ENCODE measurements at regions not wholly inside any gene's neighbourhood (a gene's known extent, or its start where the extent isn't known, plus 50 kb on each side); places are given as distances from the start of the nearest gene placed in this dataset.
"Not testable (repeated sequence)": the region's sequence is repeated elsewhere in the genome, so short reads cannot be mapped to it uniquely, and the experiment has no call there.

- ChIA-PET CTCF (no interaction called here), POLR2A (no interaction called here)
- Mint-ChIP-seq H3K4me1 (ENCODE audit: low read depth) (no peaks in the 10 kb centered on the region), H3K4me3 (no peak overlapping the region), H3K36me3 (ENCODE audit: low read depth) (no peaks in the 10 kb centered on the region), H3K27ac (no peak overlapping the region), H3K27me3 (ENCODE audit: low read depth) (no peaks in the 10 kb centered on the region), H3K9me3 (ENCODE audit: insufficient read depth) (no peaks in the 10 kb centered on the region)
- DNase-seq (no peak), ATAC-seq (no peak)
These were observed 249.1 kb upstream of the TEKT4 start for GRCh38 chr2:94622113-94622618.

- CTCF ChIA-PET; ATAC-seq; H3K27me3 Mint-ChIP-seq (ENCODE audit: low read depth); H3K4me3 Mint-ChIP-seq; H3K9me3 Mint-ChIP-seq (ENCODE audit: insufficient read depth); POLR2A ChIA-PET; H3K4me1 Mint-ChIP-seq (ENCODE audit: low read depth); H3K27ac Mint-ChIP-seq; H3K36me3 Mint-ChIP-seq (ENCODE audit: low read depth); DNase-seq: not testable (repeated sequence)
These were observed 242.3 kb upstream of the TEKT4 start for GRCh38 chr2:94628953-94629352.

GRCh38 chr2:94641397-94641796, 229.8 kb upstream of the TEKT4 start:
- H3K27ac Mint-ChIP-seq; H3K9me3 Mint-ChIP-seq (ENCODE audit: insufficient read depth); H3K4me3 Mint-ChIP-seq; CTCF ChIA-PET; H3K4me1 Mint-ChIP-seq (ENCODE audit: low read depth); DNase-seq; H3K27me3 Mint-ChIP-seq (ENCODE audit: low read depth); POLR2A ChIA-PET; ATAC-seq; H3K36me3 Mint-ChIP-seq (ENCODE audit: low read depth): not testable (repeated sequence)

GRCh38 chr2:94652131-94652530, 219.1 kb upstream of the TEKT4 start:
- DNase-seq; H3K36me3 Mint-ChIP-seq (ENCODE audit: low read depth); H3K4me3 Mint-ChIP-seq; H3K27me3 Mint-ChIP-seq (ENCODE audit: low read depth); CTCF ChIA-PET; H3K4me1 Mint-ChIP-seq (ENCODE audit: low read depth); POLR2A ChIA-PET; H3K27ac Mint-ChIP-seq; ATAC-seq; H3K9me3 Mint-ChIP-seq (ENCODE audit: insufficient read depth): not testable (repeated sequence)

GRCh38 chr2:94669858-94670257, 201.4 kb upstream of the TEKT4 start:
- POLR2A ChIA-PET, H3K27ac Mint-ChIP-seq, CTCF ChIA-PET: not testable (repeated sequence)

GRCh38 chr2:94694236-94694635, 177.0 kb upstream of the TEKT4 start:
- H3K27ac Mint-ChIP-seq; ATAC-seq; H3K4me3 Mint-ChIP-seq; H3K27me3 Mint-ChIP-seq (ENCODE audit: low read depth); H3K9me3 Mint-ChIP-seq (ENCODE audit: insufficient read depth); H3K36me3 Mint-ChIP-seq (ENCODE audit: low read depth); CTCF ChIA-PET; POLR2A ChIA-PET; DNase-seq; H3K4me1 Mint-ChIP-seq (ENCODE audit: low read depth): not testable (repeated sequence)

More at GRCh38 chr2:94669858-94670257, 201.4 kb upstream of the TEKT4 start:
- not testable (repeated sequence) for H3K4me1 Mint-ChIP-seq (ENCODE audit: low read depth); H3K4me3 Mint-ChIP-seq; H3K27me3 Mint-ChIP-seq (ENCODE audit: low read depth); H3K9me3 Mint-ChIP-seq (ENCODE audit: insufficient read depth); DNase-seq; ATAC-seq; H3K36me3 Mint-ChIP-seq (ENCODE audit: low read depth)

- H3K4me1 Mint-ChIP-seq (ENCODE audit: low read depth); H3K9me3 Mint-ChIP-seq (ENCODE audit: insufficient read depth); H3K27me3 Mint-ChIP-seq (ENCODE audit: low read depth); H3K36me3 Mint-ChIP-seq (ENCODE audit: low read depth); ATAC-seq; H3K27ac Mint-ChIP-seq; POLR2A ChIA-PET; DNase-seq; CTCF ChIA-PET; H3K4me3 Mint-ChIP-seq: not testable (repeated sequence)
These were observed 162.2 kb upstream of the TEKT4 start for GRCh38 chr2:94708982-94709381.

GRCh38 chr2:94725543-94725942, 145.7 kb upstream of the TEKT4 start:
- peaks cover 2% of the 10 kb centered on the region for H3K27me3 Mint-ChIP-seq (ENCODE audit: low read depth)
- DNase-seq (no peak), ATAC-seq (no peak)
- no peak overlapping the region for H3K27ac Mint-ChIP-seq
- H3K9me3 Mint-ChIP-seq (ENCODE audit: insufficient read depth), result no peaks in the 10 kb centered on the region
- no peaks in the 10 kb centered on the region for H3K4me1 Mint-ChIP-seq (ENCODE audit: low read depth)
- H3K4me3 Mint-ChIP-seq, result no peak overlapping the region
- CTCF ChIA-PET, result no interaction called here
- H3K36me3 Mint-ChIP-seq (ENCODE audit: low read depth), result no peaks in the 10 kb centered on the region
- POLR2A ChIA-PET, result no interaction called here

- DNase-seq; CTCF ChIA-PET; H3K36me3 Mint-ChIP-seq (ENCODE audit: low read depth); H3K27ac Mint-ChIP-seq; H3K4me3 Mint-ChIP-seq; POLR2A ChIA-PET; ATAC-seq; H3K4me1 Mint-ChIP-seq (ENCODE audit: low read depth); H3K9me3 Mint-ChIP-seq (ENCODE audit: insufficient read depth): not testable (repeated sequence)
- peaks cover 14% of the 10 kb centered on the region for H3K27me3 Mint-ChIP-seq (ENCODE audit: low read depth)
These were observed 135.7 kb upstream of the TEKT4 start for GRCh38 chr2:94735536-94735935.

- CTCF ChIA-PET, result not testable (repeated sequence)
These were observed 134.1 kb upstream of the TEKT4 start for GRCh38 chr2:94737145-94737544.

GRCh38 chr2:94737736-94738342, 133.4 kb upstream of the TEKT4 start:
- H3K36me3 Mint-ChIP-seq (ENCODE audit: low read depth); H3K4me3 Mint-ChIP-seq; ATAC-seq; H3K27ac Mint-ChIP-seq; POLR2A ChIA-PET; H3K9me3 Mint-ChIP-seq (ENCODE audit: insufficient read depth); CTCF ChIA-PET; H3K4me1 Mint-ChIP-seq (ENCODE audit: low read depth); DNase-seq: not testable (repeated sequence)
- peaks cover 16% of the 10 kb centered on the region for H3K27me3 Mint-ChIP-seq (ENCODE audit: low read depth)

More at GRCh38 chr2:94737145-94737544, 134.1 kb upstream of the TEKT4 start:
- H3K27ac Mint-ChIP-seq; H3K9me3 Mint-ChIP-seq (ENCODE audit: insufficient read depth); H3K36me3 Mint-ChIP-seq (ENCODE audit: low read depth); ATAC-seq; POLR2A ChIA-PET; H3K4me3 Mint-ChIP-seq; H3K4me1 Mint-ChIP-seq (ENCODE audit: low read depth); DNase-seq: not testable (repeated sequence)
- peaks cover 16% of the 10 kb centered on the region for H3K27me3 Mint-ChIP-seq (ENCODE audit: low read depth)

- Mint-ChIP-seq H3K9me3 (ENCODE audit: insufficient read depth) (no peaks in the 10 kb centered on the region), H3K27me3 (ENCODE audit: low read depth) (no peaks in the 10 kb centered on the region), H3K4me3 (no peak overlapping the region), H3K4me1 (ENCODE audit: low read depth) (no peaks in the 10 kb centered on the region), H3K36me3 (ENCODE audit: low read depth) (no peaks in the 10 kb centered on the region), H3K27ac (no peak overlapping the region)
- ChIA-PET CTCF (no interaction called here), POLR2A (no interaction called here)
- no peak for DNase-seq
- ATAC-seq, result no peak
These were observed 117.7 kb upstream of the TEKT4 start for GRCh38 chr2:94753466-94753998.

- Mint-ChIP-seq H3K27ac (no peak overlapping the region), H3K36me3 (ENCODE audit: low read depth) (no peaks in the 10 kb centered on the region), H3K4me1 (ENCODE audit: low read depth) (no peaks in the 10 kb centered on the region), H3K9me3 (ENCODE audit: insufficient read depth) (no peaks in the 10 kb centered on the region), H3K4me3 (no peak overlapping the region), H3K27me3 (ENCODE audit: low read depth) (no peaks in the 10 kb centered on the region)
- no peak for DNase-seq
- POLR2A ChIA-PET, result no interaction called here
- ATAC-seq, result no peak
- CTCF ChIA-PET, result no interaction called here
These were observed 112.7 kb upstream of the TEKT4 start for GRCh38 chr2:94758546-94758945.

Data from activated CD8-positive, alpha-beta T cell treated with anti-CD3 and anti-CD28 coated beads, Interleukin-2, amount 10 ng/mL, durations not matched to agents 7 days and 5 days (primary cell).